K562 (cell line): ENCODE measurements at regions not wholly inside any gene's neighbourhood (a gene's known extent, or its start where the extent isn't known, plus 50 kb on each side); places are given as distances from the start of the nearest gene placed in this dataset.

Experiments
- BCLAF1 ChIP-seq, 2 experiments: fragments of 450-650 bp in 1 of 2; IDR thresholded peaks; 2 replicates each; pipeline ENCODE4 v1.6.1; 2011 to 2017; ENCODE audit warnings: low read depth in 2 of 2, antibody characterized with exemption in 1 of 2, borderline replicate concordance in 1 of 2, low read length in 1 of 2, mild to moderate bottlenecking in 1 of 2, mixed read lengths in 1 of 2; ENCODE audit not compliant: control insufficient read depth in 1 of 2
- CREB3 ChIP-seq: fragments of 450-650 bp; conservative IDR thresholded peaks from 2 replicates; pipeline ENCODE4 v1.6.1; 2016; ENCODE audit warnings: missing genetic modification characterization, low read depth, mild to moderate bottlenecking, missing compliant biosample characterization, moderate library complexity
- HMBOX1 ChIP-seq: sonication (generic); IDR thresholded peaks from 2 replicates; pipeline ENCODE4 v1.6.1; 2016
- RREB1 ChIP-seq: fragments of 250-450 bp; sonication (Bioruptor Pico); IDR thresholded peaks from 2 replicates; pipeline ENCODE4 v1.4.0; 2020
- ZC3H11A ChIP-seq: IDR thresholded peaks from 2 replicates; pipeline ENCODE4 v1.6.1; 2012; ENCODE audit warnings: low read depth, low read length, improper control_type of control experiment
- ZNF41 ChIP-seq: fragments of 250-450 bp; sonication (Bioruptor Pico); conservative IDR thresholded peaks from 2 replicates; pipeline ENCODE4 v1.4.0; 2020; ENCODE audit warnings: mild to moderate bottlenecking

GRCh38 chr11:45075952-45076351 lies 70.5 kb upstream of the PRDM11 start (continued):
- TF ChIP-seq BCLAF1 (IDR thresholded peaks at IDR 0.05; ENCODE audit: borderline replicate concordance in 1 of 2, control insufficient read depth in 1 of 2, low read depth in 2 of 2, low read length in 1 of 2) (no peak), ZNF41 (no peak), CREB3 (no peak), RREB1 (CRISPR knock-in tag) (no peak), ZC3H11A (no peak), HMBOX1 (no peak)
- TF ChIP-seq, all 486 proteins: peak for 0
